Activated naive CD8-positive, alpha-beta T cell treated with anti-CD3 and anti-CD28 coated beads, Interleukin-2, amount 50 U/mL, for 16 hours (primary cell): ENCODE measurements at regions not wholly inside any gene's neighbourhood (a gene's known extent, or its start where the extent isn't known, plus 50 kb on each side); places are given as distances from the start of the nearest gene placed in this dataset.

Experiments used
- DNase-seq: peaks from one replicate; pipeline ENCODE4 v3.0.0-alpha.2; 2020; ENCODE audit warnings: low read depth, low spot score

GRCh38 chr17:79503126-79503839 is 107.6 kb downstream of the RBFOX3 start:
- no peak for DNase-seq

DNA sequence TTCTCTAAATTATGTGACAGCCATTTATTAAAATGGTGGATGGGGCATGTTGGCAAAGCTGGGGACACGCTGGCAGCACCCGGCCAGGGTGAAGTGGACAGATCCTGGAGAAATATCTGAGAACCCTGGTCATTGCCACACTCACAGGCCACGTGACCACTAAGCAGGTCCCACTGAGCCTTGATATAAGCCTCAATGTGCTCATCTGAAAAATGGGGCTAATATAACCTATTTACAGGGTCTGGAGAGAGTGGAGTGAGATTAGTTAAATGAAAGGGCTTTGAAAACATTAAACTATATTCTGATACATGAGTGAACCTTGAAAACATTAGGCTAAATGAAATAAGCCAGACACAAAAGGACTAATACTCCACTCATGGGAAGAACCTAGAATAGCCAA is 108.9 kb downstream of the RBFOX3 start:
- DNase-seq, result no peak

DNA sequence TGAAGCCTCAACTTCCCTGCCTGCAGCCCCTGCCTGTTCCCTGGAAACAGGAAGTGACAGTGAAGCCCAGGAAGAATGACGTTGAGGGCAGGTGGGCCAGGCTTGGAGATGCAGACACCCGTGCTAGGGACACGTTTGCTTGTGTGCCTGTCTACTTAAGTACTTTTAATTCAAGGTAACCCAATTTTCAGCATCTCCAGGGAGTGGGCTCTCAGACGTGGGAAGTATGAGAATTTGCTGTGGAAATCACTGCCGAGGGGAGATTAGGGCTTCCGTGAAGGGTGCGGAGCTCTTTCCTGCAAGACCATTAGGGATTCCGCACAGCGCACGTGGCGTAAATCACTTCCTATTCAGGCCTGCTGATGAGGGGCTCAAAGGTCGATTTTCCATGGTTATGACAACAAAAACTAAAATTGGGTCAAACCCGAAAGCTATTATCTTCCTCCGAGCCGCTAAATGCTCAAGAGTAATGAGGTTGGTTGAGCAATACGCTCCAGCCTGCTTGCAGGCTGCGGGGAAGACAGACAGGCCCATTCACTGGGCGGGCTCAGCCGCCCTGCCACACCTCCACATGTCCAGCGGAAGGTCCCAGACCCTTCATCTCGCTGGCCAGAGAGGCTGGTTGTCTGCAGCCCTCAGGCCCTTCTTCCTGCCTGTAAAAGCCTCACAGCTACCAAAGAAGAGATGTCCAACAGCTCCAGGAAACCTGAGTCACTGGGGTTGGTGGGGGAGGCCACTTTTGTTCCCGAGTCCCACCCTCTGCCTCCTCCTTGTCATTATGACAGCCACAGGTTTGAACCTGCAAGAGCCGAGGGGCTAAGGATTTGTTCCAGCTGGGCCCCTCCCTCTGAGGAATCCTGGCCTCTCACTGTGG is 109.9 kb downstream of the RBFOX3 start:
- no peak for DNase-seq

DNA sequence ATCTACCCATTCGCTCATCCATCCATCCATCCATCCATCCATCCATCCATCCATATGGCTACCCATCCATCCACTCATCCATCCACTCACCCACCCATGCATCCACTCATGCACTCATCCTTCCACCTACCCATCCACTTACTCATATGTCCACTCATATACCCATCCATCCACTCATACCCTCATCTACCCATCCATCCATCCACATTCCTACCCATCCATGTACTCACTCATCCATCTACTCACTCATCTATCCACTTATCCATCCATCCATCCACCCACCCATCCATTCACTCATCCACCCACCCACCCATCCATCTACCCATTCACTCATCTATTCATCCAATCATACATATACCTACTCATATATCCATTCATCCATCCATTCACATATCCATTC is 112.0 kb downstream of the RBFOX3 start:
- no peak for DNase-seq

- no peak for DNase-seq
Measured at GRCh38 chr17:79497777-79498348, 113.0 kb downstream of the RBFOX3 start.

DNA sequence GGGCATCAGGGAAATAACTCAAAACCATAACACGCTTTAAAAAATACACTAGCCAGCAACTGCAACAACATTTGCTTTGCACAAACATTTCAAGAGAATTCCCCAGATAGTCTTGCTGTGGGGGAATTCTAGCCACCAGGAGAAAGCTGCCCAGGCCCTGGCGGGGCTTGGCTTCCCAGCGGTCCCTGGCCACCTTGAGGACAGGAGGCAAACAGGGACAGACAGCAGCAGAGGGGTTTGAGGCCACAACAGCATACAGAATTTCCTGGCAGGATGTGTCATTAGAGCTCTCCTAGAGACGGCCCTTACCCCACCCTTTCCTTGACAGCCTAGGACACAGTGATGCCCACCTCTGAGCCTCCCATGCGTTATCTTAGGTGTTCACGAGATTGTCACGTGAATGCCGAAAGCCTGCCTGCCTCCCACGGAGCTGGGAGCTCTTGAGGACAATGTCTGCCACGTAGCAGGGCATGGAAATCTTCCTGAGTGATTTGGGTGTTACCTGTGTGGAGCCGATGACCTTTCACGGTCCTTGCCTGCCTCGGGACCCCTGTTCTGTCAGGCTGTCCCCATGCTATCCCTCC is 114.3 kb downstream of the RBFOX3 start:
- no peak for DNase-seq

- DNase-seq, result no peak
Measured at GRCh38 chr17:79495665-79496064, 115.2 kb downstream of the RBFOX3 start.

DNA sequence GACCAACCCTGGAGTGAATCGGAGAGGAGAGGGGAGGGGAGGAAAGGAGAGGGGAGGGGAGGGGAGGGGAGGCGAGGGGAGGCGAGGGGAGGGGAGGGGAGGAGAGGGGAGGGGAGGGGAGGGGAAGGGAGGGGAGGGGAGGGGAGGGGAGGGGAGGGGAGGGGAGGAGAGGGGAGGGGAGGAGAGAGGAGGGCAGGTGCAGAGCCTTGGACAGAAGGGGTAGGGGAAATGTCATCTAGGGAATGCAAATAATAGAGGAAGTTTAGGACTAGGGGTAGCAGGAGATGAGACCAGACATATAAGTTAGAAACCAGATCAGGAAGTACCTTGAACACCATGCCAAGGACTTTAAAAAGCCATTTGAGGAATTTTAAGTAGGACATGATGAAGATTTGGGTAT is 119.8 kb downstream of the RBFOX3 start:
- DNase-seq, result no peak

GRCh38 chr17:79490530-79490929 is 120.3 kb downstream of the RBFOX3 start:
- no peak for DNase-seq

GRCh38 chr17:79487149-79487548 is 123.7 kb downstream of the RBFOX3 start:
- DNase-seq, result no peak

DNA sequence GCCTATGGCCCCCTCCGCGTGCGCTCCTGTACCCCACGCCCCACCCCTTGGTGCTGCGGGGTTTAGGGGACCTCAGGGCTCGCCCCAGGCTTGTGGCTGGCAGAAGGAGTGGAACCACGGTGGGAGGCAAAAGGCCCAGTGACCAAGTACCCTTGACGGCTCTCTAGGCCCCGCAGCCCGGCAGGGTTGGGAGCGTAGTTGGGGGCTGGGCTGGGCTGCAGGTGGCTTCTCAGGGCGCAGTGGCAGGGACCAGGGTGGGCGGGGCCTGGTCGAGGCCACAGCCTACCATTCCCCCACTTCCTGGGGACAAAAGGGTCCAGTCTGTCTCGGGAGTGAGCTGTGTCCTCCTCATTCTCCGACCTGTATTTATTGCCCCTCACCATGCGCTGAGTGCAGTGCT is 124.9 kb downstream of the RBFOX3 start:
- DNase-seq, result no peak

DNA sequence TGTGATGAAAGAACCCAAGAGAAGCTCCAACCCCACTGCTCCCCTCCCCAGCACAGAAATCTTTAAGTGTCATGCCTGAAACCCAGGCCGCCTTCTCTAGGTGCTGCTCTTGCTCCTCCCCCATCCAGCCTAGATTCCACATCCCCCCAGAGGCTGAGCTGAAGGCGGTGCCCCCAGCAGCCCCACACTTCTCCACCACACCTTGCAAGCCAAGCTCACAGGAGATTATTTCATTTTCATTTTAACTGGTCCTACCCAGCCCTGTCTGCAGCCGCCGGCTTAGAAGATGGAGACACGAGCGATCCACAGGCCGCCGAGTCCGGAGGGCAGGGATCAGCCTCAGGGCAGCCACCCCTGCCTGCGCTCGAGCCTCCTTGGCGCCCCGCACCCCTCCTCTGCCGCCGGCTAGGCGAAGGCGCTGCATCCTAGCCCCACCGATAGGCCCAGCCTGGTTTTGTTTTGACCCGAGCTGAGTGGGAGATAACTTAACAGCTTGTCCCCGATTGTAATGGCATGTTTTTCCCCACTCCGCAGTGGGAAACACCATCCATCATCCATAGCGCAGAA is 125.3 kb downstream of the RBFOX3 start:
- no peak for DNase-seq

- no peak for DNase-seq
Measured at GRCh38 chr17:79484600-79485418, 126.0 kb downstream of the RBFOX3 start.

GRCh38 chr17:79483842-79484241 is 127.0 kb downstream of the RBFOX3 start:
- no peak for DNase-seq

GRCh38 chr17:79482727-79483521 is 127.9 kb downstream of the RBFOX3 start:
- no peak for DNase-seq

DNA sequence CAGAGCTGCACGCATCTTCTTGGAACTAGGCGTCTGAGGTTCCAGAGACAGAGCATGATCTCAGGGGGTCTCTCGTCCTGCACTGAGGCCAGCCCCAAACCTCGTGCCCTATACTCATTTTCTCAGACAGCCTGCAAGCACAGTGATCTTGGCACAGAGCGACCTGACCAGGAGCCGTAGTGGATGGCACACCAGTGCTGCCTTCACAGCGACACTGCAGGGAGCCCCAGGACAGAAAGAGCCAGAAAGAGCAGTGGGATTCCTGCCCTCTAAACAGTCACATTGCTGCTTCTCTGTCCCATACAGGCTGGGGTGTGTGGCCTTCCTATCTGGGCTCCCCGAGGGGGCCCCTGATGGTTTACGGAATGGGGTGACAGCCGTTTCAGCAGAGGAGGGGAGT is 131.0 kb downstream of the RBFOX3 start:
- DNase-seq, result no peak

DNA sequence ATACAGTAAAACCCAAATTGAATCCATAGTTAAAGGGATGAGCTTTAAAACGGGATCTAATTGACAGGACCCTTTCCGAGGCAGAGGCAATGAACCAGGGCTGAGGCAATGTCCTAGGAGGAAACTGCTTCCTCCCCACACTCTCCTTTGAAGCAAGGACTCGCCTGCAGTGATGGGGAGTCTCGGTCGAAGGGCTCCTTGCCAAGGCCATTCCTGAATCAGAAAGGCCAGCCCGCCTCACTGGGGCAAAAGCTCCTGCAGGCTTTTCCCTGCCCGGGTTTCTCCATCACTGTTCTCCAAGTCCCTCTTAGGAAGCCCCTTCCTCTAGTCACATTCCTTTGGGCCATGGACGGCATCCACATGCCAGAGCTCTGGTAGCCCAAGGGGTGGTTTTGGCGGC is 132.0 kb downstream of the RBFOX3 start:
- no peak for DNase-seq

GRCh38 chr17:79478051-79478461 is 132.8 kb downstream of the RBFOX3 start:
- DNase-seq, result no peak

- no peak for DNase-seq
Measured at GRCh38 chr17:79476074-79476652, 134.7 kb downstream of the RBFOX3 start.

GRCh38 chr17:79473876-79474440 is 136.9 kb downstream of the RBFOX3 start:
- no peak for DNase-seq
